LNCaP clone FGC (cell line): ENCODE measurements at regions not wholly inside any gene's neighbourhood (a gene's known extent, or its start where the extent isn't known, plus 50 kb on each side); places are given as distances from the start of the nearest gene placed in this dataset.

Experiments
- DNase-seq: peaks from one replicate; pipeline ENCODE4 v3.0.0-alpha.2; 2011; ENCODE audit warnings: low read depth
- H3K4me3 ChIP-seq: 2 replicates; pipeline ENCODE4 v1.5.1; 2011; ENCODE audit warnings: mild to moderate bottlenecking, low read depth, low read length, control low read depth
- CTCF ChIP-seq: IDR thresholded peaks from 2 replicates; pipeline ENCODE4 v1.5.1; 2012; ENCODE audit warnings: mild to moderate bottlenecking; ENCODE audit not compliant: control insufficient read depth, insufficient read depth; ENCODE audit errors: extremely low read depth

GRCh38 chr6:19587238-19587942, 249.8 kb upstream of the ID4 start:
- DNase-seq: no peak
- TF ChIP-seq CTCF: no peak
- H3K4me3 ChIP-seq: no peak overlapping the region

GRCh38 chr6:19590501-19591131, 246.6 kb upstream of the ID4 start:
- no peak overlapping the region for H3K4me3 ChIP-seq
- DNase-seq: no peak
- no peak for TF ChIP-seq CTCF

- TF ChIP-seq CTCF: no peak
- DNase-seq: no peak
- H3K4me3 ChIP-seq: no peak overlapping the region
These were observed 239.3 kb upstream of the ID4 start for GRCh38 chr6:19597809-19598320.

GRCh38 chr6:19599796-19600464, 237.2 kb upstream of the ID4 start:
- no peak for DNase-seq
- H3K4me3 ChIP-seq: no peak overlapping the region
- TF ChIP-seq CTCF: no peak

- no peak overlapping the region for H3K4me3 ChIP-seq
- DNase-seq: no peak
- no peak for TF ChIP-seq CTCF
These were observed 234.6 kb upstream of the ID4 start for GRCh38 chr6:19602434-19603013.

- H3K4me3 ChIP-seq: no peak overlapping the region
- no peak for DNase-seq
- TF ChIP-seq CTCF: no peak
These were observed 233.4 kb upstream of the ID4 start for GRCh38 chr6:19603721-19604120.
